ENCODE measurements at regions not wholly inside any gene's neighbourhood (a gene's known extent, or its start where the extent isn't known, plus 50 kb on each side); places are given as distances from the start of the nearest gene placed in this dataset.

- TF ChIP-seq CTCF (IDR thresholded peaks at IDR 0.05) (no peak), SIN3A (IDR thresholded peaks at IDR 0.05; ENCODE audit: borderline replicate concordance, insufficient read depth, low read depth, low read length) (no peak), POLR2AphosphoS5 (IDR thresholded peaks at IDR 0.05; ENCODE audit: low read depth, low read length) (no peak), TCF7L2 (IDR thresholded peaks at IDR 0.05; ENCODE audit: low read depth, low read length) (no peak), REST (IDR thresholded peaks at IDR 0.05; ENCODE audit: insufficient read depth in 1 of 2, low read depth in 2 of 2, low read length in 1 of 2) (no peak)
Observed at GRCh38 chr16:64295466-64295865, 826.4 kb downstream of the CDH11 start.
